ENCODE measurements at regions not wholly inside any gene's neighbourhood (a gene's known extent, or its start where the extent isn't known, plus 50 kb on each side); places are given as distances from the start of the nearest gene placed in this dataset.

DNA sequence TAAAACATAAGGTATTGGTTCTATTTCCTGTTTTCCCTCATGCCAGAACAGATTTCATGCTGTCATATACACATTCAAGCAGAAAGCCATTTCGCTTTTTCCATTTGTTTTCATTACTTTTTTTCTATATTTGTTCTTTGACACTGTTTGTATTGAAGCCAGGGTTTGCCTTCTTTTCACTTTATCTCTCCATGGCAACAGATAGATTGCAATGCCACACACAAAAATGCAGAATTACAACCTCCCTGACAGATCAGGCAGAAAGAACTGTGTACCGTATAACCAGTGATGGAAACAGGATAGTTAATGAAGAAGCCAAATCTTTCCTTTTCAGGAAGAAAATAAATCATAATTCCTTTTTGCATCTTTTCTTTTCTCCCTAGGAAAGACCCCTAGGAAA is 103.0 kb upstream of the PCGF5 start:
- TF ChIP-seq, protein P1, sequence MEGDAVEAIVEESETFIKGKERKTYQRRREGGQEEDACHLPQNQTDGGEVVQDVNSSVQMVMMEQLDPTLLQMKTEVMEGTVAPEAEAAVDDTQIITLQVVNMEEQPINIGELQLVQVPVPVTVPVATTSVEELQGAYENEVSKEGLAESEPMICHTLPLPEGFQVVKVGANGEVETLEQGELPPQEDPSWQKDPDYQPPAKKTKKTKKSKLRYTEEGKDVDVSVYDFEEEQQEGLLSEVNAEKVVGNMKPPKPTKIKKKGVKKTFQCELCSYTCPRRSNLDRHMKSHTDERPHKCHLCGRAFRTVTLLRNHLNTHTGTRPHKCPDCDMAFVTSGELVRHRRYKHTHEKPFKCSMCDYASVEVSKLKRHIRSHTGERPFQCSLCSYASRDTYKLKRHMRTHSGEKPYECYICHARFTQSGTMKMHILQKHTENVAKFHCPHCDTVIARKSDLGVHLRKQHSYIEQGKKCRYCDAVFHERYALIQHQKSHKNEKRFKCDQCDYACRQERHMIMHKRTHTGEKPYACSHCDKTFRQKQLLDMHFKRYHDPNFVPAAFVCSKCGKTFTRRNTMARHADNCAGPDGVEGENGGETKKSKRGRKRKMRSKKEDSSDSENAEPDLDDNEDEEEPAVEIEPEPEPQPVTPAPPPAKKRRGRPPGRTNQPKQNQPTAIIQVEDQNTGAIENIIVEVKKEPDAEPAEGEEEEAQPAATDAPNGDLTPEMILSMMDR (IDR thresholded peaks at IDR 0.05): no peak
- no peak for TF ChIP-seq POLR2A (IDR thresholded peaks at IDR 0.05)
- no peak for TF ChIP-seq POLR2AphosphoS5 (IDR thresholded peaks at IDR 0.05; ENCODE audit: insufficient read depth in 1 of 2, low read depth in 1 of 2)

All from vagina (tissue), 2 donors.